ENCODE measurements at regions not wholly inside any gene's neighbourhood (a gene's known extent, or its start where the extent isn't known, plus 50 kb on each side); places are given as distances from the start of the nearest gene placed in this dataset.

DNA sequence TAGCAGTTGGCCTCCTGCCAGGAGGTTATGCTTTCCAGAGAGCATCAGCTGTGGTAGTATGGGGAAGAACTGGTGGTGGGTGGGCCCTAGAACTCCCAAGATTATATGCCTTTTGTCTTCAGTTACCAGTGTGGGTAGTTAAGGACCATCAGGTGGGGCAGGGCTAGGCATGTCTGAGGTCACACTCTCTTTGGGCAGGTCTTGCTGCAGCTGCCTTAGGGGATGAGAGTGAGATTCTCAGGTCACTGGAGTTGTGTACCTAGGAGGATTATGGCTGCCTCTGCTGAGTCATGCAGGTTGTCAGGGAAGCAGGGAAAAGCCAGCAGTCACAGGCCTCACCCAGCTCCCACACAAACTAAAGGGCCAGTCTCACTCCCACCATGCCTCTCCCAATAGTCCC, 172.9 kb upstream of the GYPA start:
- Histone ChIP-seq H3K4me3 (IDR thresholded peaks at IDR 0.05; ENCODE audit: insufficient read depth, low read depth, low read length) (no peak overlapping the region), H2AFZ (ENCODE audit: low read depth) (no peak overlapping the region), H3K79me2 (ENCODE audit: insufficient read depth, low read depth) (no peaks in the 10 kb centered on the region), H4K20me1 (ENCODE audit: insufficient read depth) (no peaks in the 10 kb centered on the region), H3K27me3 (ENCODE audit: insufficient read depth, low read depth) (no peaks in the 10 kb centered on the region), H3K27ac (no peak overlapping the region), H3K9ac (no peak overlapping the region), H3K36me3 (ENCODE audit: insufficient read depth) (no peaks in the 10 kb centered on the region), H3K4me2 (no peak overlapping the region), H3K4me1 (ENCODE audit: low read depth, poor library complexity, severe bottlenecking) (no peaks in the 10 kb centered on the region)
- TF ChIP-seq CTCF (conservative IDR thresholded peaks at IDR 0.05; ENCODE audit: low read depth, low read length): no peak

- Histone ChIP-seq H4K20me1 (ENCODE audit: insufficient read depth) (no peaks in the 10 kb centered on the region), H2AFZ (ENCODE audit: low read depth) (no peak overlapping the region), H3K79me2 (ENCODE audit: insufficient read depth, low read depth) (no peaks in the 10 kb centered on the region), H3K4me3 (IDR thresholded peaks at IDR 0.05; ENCODE audit: insufficient read depth, low read depth, low read length) (no peak overlapping the region), H3K4me1 (ENCODE audit: low read depth, poor library complexity, severe bottlenecking) (no peaks in the 10 kb centered on the region), H3K9ac (no peak overlapping the region), H3K27ac (no peak overlapping the region), H3K4me2 (no peak overlapping the region), H3K36me3 (ENCODE audit: insufficient read depth) (no peaks in the 10 kb centered on the region), H3K27me3 (ENCODE audit: insufficient read depth, low read depth) (no peaks in the 10 kb centered on the region)
- TF ChIP-seq CTCF (conservative IDR thresholded peaks at IDR 0.05; ENCODE audit: low read depth, low read length): no peak
Measured at GRCh38 chr4:144316869-144317268, 176.4 kb upstream of the GYPA start.

GRCh38 chr4:144318797-144319196, 178.3 kb upstream of the GYPA start:
- H4K20me1 ChIP-seq (ENCODE audit: insufficient read depth): no peaks in the 10 kb centered on the region
- H3K27ac ChIP-seq: no peak overlapping the region
- H3K4me1 ChIP-seq (ENCODE audit: low read depth, poor library complexity, severe bottlenecking): no peaks in the 10 kb centered on the region
- H3K79me2 ChIP-seq (ENCODE audit: insufficient read depth, low read depth): no peaks in the 10 kb centered on the region
- H3K9ac ChIP-seq: no peak overlapping the region
- H2AFZ ChIP-seq (ENCODE audit: low read depth): no peak overlapping the region
- no peaks in the 10 kb centered on the region for H3K27me3 ChIP-seq (ENCODE audit: insufficient read depth, low read depth)
- no peak overlapping the region for H3K4me2 ChIP-seq
- H3K4me3 ChIP-seq (IDR thresholded peaks at IDR 0.05; ENCODE audit: insufficient read depth, low read depth, low read length): no peak overlapping the region
- no peak; the same call in 1 of the 2 replicates for TF ChIP-seq CTCF (conservative IDR thresholded peaks at IDR 0.05; ENCODE audit: low read depth, low read length)
- no peaks in the 10 kb centered on the region for H3K36me3 ChIP-seq (ENCODE audit: insufficient read depth)

- peaks cover 30% of the 10 kb centered on the region for H3K4me1 ChIP-seq (ENCODE audit: low read depth, poor library complexity, severe bottlenecking)
- no peaks in the 10 kb centered on the region for H3K79me2 ChIP-seq (ENCODE audit: insufficient read depth, low read depth)
- H2AFZ ChIP-seq (ENCODE audit: low read depth): no peak overlapping the region
- no peak overlapping the region for H3K4me2 ChIP-seq
- no peaks in the 10 kb centered on the region for H3K27me3 ChIP-seq (ENCODE audit: insufficient read depth, low read depth)
- H3K36me3 ChIP-seq (ENCODE audit: insufficient read depth): no peaks in the 10 kb centered on the region
- H3K27ac ChIP-seq: no peak overlapping the region
- TF ChIP-seq CTCF (conservative IDR thresholded peaks at IDR 0.05; ENCODE audit: low read depth, low read length): no peak
- H3K4me3 ChIP-seq (IDR thresholded peaks at IDR 0.05; ENCODE audit: insufficient read depth, low read depth, low read length): no peak overlapping the region
- H3K9ac ChIP-seq: no peak overlapping the region
- H4K20me1 ChIP-seq (ENCODE audit: insufficient read depth): no peaks in the 10 kb centered on the region
Measured at GRCh38 chr4:144336633-144337032, 196.1 kb upstream of the GYPA start.
